ENCODE measurements at regions not wholly inside any gene's neighbourhood (a gene's known extent, or its start where the extent isn't known, plus 50 kb on each side); places are given as distances from the start of the nearest gene placed in this dataset.
A peak's percentile ranks its signal among the peaks of the same experiment; 100 is the strongest.

- H3K4me1 ChIP-seq: no peaks in the 10 kb centered on the region
- H3K4me3 ChIP-seq: no peak overlapping the region
- no peaks in the 10 kb centered on the region for H3K9me3 ChIP-seq
- TF ChIP-seq POLR2AphosphoS5 (IDR thresholded peaks at IDR 0.05) (no peak), CTCF (IDR thresholded peaks at IDR 0.05 in 8 of 11, conservative IDR thresholded peaks at IDR 0.05 in 3 of 11) (no peak), POLR2A (IDR thresholded peaks at IDR 0.05) (no peak)
- intact Hi-C loops (cut with DNase I; ENCODE audit: low total_unique reads): no loop called here
- no peak overlapping the region for H3K27ac ChIP-seq
- H3K27me3 ChIP-seq (replicated peaks in 1 of 7): no peaks in the 10 kb centered on the region
- no peak for DNase-seq
- H3K36me3 ChIP-seq: no peaks in the 10 kb centered on the region
- WGBS, 5 donors: 92 to 97% (median 93%) methylated on average over 5 of the region's 5 CpGs
Measured at GRCh38 chr18:45497595-45498286, 117.5 kb upstream of the SLC14A2 start.

DNA sequence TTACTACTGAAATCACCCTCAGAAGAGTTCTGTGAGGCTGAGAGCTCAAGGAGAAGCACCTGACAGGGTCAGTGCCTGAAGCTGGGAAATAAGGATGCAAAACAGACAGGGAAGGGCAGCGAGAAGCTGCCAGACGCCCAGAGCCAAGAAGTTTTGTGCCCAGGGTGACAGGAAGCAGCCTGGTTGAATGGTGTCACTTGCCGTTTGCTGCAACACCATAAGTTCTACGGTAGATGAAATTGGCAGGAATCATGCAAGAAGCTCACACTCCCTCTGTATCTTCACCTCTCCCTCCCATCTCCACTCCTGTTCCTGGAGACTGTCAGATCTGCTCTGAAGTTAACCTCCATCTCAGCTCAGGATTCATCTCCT lies 117.0 kb upstream of the SLC14A2 start:
- intact Hi-C loops (cut with DNase I; ENCODE audit: low total_unique reads): no loop called here
- no peak overlapping the region for H3K27ac ChIP-seq
- no peaks in the 10 kb centered on the region for H3K36me3 ChIP-seq
- 35 to 63% (median 45%) methylated on average over 4 of the region's 4 CpGs for WGBS, 5 donors
- no peak overlapping the region for H3K4me3 ChIP-seq
- DNase-seq: no peak
- no peaks in the 10 kb centered on the region for H3K27me3 ChIP-seq (replicated peaks in 1 of 7)
- H3K9me3 ChIP-seq: no peaks in the 10 kb centered on the region
- no peaks in the 10 kb centered on the region for H3K4me1 ChIP-seq
- TF ChIP-seq POLR2AphosphoS5 (IDR thresholded peaks at IDR 0.05) (no peak), CTCF (IDR thresholded peaks at IDR 0.05 in 8 of 11, conservative IDR thresholded peaks at IDR 0.05 in 3 of 11) (no peak), POLR2A (IDR thresholded peaks at IDR 0.05) (no peak)

DNA sequence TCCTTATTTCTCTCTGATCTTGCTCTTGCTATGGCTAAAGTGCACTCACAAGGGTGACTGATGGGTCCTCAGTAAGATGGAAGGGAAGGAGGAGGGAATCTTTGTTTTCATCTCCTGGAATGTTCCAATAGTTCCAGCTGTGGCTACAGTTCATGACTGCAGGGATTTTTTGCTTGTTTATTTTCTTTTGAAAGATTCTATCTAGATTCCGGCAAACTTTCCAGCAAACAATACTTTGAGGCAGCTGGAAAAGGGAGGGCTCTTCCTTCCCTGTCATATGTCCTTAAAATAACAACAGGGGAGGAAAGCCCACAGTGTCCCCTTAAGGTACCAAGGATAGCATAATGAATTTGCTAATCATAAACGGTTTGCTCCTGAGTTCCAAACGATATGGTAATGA lies 111.3 kb upstream of the SLC14A2 start:
- no peak for DNase-seq
- peaks cover 0 to 3% (median 0%) of the 10 kb centered on the region in 7 donors for H3K27me3 ChIP-seq (replicated peaks in 1 of 7)
- 41 to 70% (median 48%) methylated on average over 3 of the region's 3 CpGs for WGBS, 5 donors
- no peaks in the 10 kb centered on the region for H3K36me3 ChIP-seq
- peaks cover 0 to 10% (median 0%) of the 10 kb centered on the region in 8 donors for H3K9me3 ChIP-seq
- no peaks in the 10 kb centered on the region for H3K4me1 ChIP-seq
- H3K27ac ChIP-seq: peak overlapping the region in 5 of 8 donors; percentile 14 to 60 (median 45)
- H3K4me3 ChIP-seq: no peak overlapping the region
- TF ChIP-seq POLR2A (IDR thresholded peaks at IDR 0.05): no peak
- TF ChIP-seq POLR2AphosphoS5 (IDR thresholded peaks at IDR 0.05): no peak
- TF ChIP-seq CTCF (IDR thresholded peaks at IDR 0.05 in 8 of 11, conservative IDR thresholded peaks at IDR 0.05 in 3 of 11): no peak
- intact Hi-C loops (cut with DNase I; ENCODE audit: low total_unique reads): no loop called here

DNA sequence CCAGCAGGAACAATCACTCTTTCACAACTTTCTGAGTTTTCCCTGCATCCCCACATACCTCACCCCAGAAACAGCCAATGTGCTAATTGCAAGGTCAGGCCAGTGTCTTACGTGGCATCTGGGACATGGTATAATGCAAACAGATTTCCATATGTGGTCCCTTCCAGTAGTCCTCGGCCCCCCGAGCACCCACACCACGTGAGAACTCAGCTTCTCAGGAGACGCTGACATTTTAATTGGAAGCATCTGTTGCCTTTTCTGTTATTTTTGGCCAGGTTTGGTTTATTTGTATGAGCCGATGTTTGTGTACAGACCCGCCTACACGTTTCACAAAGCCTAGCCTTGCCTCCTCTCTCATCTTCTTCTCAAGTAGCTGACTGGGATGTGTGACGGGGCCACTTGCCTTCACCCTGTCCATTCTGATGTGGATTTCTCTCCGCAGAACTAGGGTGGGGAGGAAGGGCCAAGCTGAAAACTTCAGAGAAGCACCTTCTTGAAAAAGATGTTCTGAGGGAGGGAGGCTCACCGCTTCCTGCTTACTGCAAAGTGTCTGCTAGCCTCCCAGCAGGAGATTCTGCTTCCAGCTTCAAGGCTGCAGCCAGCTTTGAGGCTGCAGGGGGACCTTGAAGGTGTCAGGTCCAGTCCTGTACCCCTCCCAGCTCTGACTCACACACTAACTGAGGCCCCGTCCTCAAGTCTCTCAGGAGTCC lies 109.6 kb upstream of the SLC14A2 start:
- no peak for TF ChIP-seq POLR2A (IDR thresholded peaks at IDR 0.05)
- TF ChIP-seq CTCF (IDR thresholded peaks at IDR 0.05 in 8 of 11, conservative IDR thresholded peaks at IDR 0.05 in 3 of 11): no peak
- TF ChIP-seq POLR2AphosphoS5 (IDR thresholded peaks at IDR 0.05): no peak
- 65 to 84% (median 79%) methylated on average over 12 of the region's 12 CpGs for WGBS, 5 donors
- Histone ChIP-seq H3K9me3 (peaks cover 0 to 10% (median 0%) of the 10 kb centered on the region in 8 donors), H3K36me3 (no peaks in the 10 kb centered on the region), H3K27ac (peak overlapping the region in 3 of 8 donors; percentile 3 to 45 (median 40)), H3K4me1 (no peaks in the 10 kb centered on the region), H3K4me3 (no peak overlapping the region), H3K27me3 (replicated peaks in 1 of 7) (peaks cover 0 to 3% (median 0%) of the 10 kb centered on the region in 7 donors)
- no peak for DNase-seq
- intact Hi-C loops (cut with DNase I; ENCODE audit: low total_unique reads): no loop called here
